Right cardiac atrium (tissue), 5 donors: ENCODE measurements at regions not wholly inside any gene's neighbourhood (a gene's known extent, or its start where the extent isn't known, plus 50 kb on each side); places are given as distances from the start of the nearest gene placed in this dataset.
"Not testable (repeated sequence)": the region's sequence is repeated elsewhere in the genome, so short reads cannot be mapped to it uniquely, and the experiment has no call there.

Experiments used
- ATAC-seq, 2 donors: fragments of 200-7000 bp; cut with Tn5 transposase; one replicate each; pipeline versions ENCODE4 v1.8.0 to v1.9.1; 2020; ENCODE audit warnings: moderate library complexity in 2 of 2, mild to moderate bottlenecking in 1 of 2
- DNase-seq, 3 donors: peaks; one replicate each; pipeline ENCODE4 v3.0.0-alpha.2; 2020
- H3K27ac ChIP-seq: one replicate; pipeline ENCODE4 v1.5.1; 2013; ENCODE audit warnings: mild to moderate bottlenecking, low read length, control low read depth, moderate library complexity
- H3K27me3 ChIP-seq: one replicate; pipeline ENCODE4 v1.6.1; 2013; ENCODE audit not compliant: control insufficient read depth, insufficient read depth
- H3K4me1 ChIP-seq: one replicate; pipeline ENCODE4 v1.6.1; 2013; ENCODE audit warnings: low read length; ENCODE audit not compliant: control insufficient read depth, insufficient read depth
- H3K4me3 ChIP-seq: one replicate; pipeline ENCODE4 v1.5.1; 2013; ENCODE audit warnings: low read length, control low read depth
- H3K9me3 ChIP-seq: one replicate; pipeline ENCODE4 v1.6.1; 2013; ENCODE audit warnings: low read length; ENCODE audit not compliant: control insufficient read depth
- WGBS: extraction: QIAGEN DNeasy Blood & Tissue Kit; methylation state at CpG from one replicate; pipeline ENCODE4 v1.1.7; 2013; 5-methylcytosine and 5-hydroxymethylcytosine counted together
- intact Hi-C, 4 donors: fragments of 100-400 bp; cut with DNase I; formaldehyde crosslinking; loops; one replicate each; pipeline versions ENCODE4 v1.11.0 to v1.14.0; 2022 to 2023
- donor health status: healthy with polysubstance abuse.
- donor health status: DM: no; HTN: yes; CAD: no.
- donor health status: DM: no; HTN: no; CAD: no.
- donor health status: DM: no; HTN: yes; CAD: no; lungs with severe emphysema.
- donor health status: DM: yes; HTN: yes; CAD: no.

DNA sequence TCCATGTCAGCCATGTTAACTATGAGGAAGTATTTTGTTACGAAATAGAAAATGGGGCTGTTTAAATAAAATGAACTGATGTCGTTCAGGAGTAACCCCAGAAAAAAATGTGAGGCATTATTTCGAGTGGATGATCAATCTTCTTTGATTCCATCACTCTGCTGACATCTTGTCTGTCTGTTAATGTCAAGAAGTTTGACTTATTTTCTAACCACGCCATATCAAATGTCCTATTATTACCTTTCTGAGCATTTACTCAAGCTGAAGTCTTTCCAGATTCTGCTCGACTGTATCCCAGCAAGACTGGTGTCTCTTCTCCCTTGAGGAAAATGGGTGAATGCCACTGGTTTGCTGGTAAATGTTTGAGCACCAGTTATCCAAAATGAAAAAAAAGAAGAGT is 672.9 kb upstream of the SOX11 start:
- DNase-seq (no peak), ATAC-seq (no peak)
- Histone ChIP-seq H3K27me3 (no peaks in the 10 kb centered on the region), H3K9me3 (no peaks in the 10 kb centered on the region), H3K27ac (no peak overlapping the region), H3K4me1 (no peaks in the 10 kb centered on the region), H3K4me3 (no peak overlapping the region)
- intact Hi-C loops: no loop called here
- WGBS: 82% methylated on average over 5 of the region's 5 CpGs

DNA sequence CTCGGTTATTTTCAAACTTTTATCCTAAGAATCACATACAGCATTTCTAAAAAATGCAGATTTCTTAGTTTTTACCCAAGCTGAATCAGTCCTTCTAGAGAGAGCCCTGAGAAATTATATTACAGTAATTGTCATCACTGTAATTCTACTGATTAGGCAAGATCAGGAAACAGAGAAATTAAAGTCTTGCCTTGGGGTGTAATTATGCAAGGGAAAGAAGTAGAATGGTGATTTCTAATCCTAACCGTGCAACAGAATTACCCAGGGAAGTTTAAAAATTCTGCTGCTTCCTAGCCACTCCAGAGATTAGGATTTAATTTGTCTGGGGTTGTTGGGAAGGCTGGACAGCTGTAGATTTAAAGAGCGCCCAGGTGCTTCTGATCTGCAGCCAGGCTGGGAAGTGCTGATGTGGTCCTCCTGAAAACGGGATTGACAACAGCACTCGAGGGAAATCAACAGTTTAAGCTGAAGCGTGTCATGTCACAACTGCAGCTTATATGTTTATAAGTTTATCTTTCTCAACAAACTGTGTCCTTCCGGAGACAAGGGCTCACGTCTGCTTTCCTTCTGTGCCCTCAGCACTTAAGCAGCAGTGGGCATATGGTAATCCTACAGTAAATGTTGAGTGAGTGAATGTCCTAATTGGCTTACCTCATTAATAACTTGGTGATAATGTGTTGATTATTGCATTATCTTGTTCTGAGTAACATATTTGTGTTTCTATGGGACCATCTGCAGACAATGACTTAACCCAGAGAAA is 671.9 kb upstream of the SOX11 start:
- Histone ChIP-seq H3K4me1 (no peaks in the 10 kb centered on the region), H3K27ac (no peak overlapping the region), H3K9me3 (no peaks in the 10 kb centered on the region), H3K27me3 (no peaks in the 10 kb centered on the region), H3K4me3 (no peak overlapping the region)
- intact Hi-C loops: no loop called here
- ATAC-seq (no peak), DNase-seq (no peak)
- WGBS: 37% methylated on average over 8 of the region's 8 CpGs

DNA sequence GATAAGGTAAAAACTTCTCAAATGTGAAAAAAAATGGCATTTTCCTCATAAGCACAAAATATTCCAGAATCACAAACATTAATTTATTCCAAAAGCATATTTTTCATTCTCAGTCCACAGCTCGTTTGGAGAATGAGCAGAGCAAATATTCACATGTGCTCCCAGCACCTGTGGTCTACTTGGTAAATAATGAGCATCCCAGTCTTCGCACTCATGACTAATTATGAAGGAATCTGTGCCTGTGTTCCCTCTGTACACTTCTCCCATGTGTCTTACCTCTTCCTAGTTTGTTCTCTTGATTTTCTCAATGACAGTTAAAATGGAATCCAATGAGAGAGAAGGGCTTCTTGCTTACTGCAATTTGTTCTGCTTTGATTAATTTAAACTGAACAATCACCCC is 671.0 kb upstream of the SOX11 start:
- H3K4me3 ChIP-seq: no peak overlapping the region
- ATAC-seq: no peak
- intact Hi-C loops: no loop called here
- no peaks in the 10 kb centered on the region for H3K4me1 ChIP-seq
- WGBS: 62% methylated on average over 2 of the region's 2 CpGs
- H3K9me3 ChIP-seq: no peaks in the 10 kb centered on the region
- H3K27ac ChIP-seq: no peak overlapping the region
- H3K27me3 ChIP-seq: no peaks in the 10 kb centered on the region
- no peak for DNase-seq

DNA sequence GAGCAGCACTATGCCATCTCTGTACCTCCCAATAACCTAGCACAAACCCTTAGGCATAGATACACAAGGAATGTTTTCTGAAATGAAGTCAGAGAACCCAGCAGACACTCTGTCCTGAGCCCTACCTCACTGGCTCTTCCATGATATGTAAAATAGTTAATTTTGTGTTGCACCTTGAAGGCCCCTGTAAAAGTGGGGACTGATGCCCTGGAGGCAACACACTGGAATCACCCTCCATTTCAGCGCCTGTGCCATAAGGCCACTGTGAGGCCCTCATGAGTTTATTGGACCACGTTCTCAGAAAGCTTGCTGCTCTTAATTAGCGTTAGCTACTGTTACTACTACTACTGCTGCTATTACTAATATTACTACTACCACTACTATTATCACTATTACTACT is 670.1 kb upstream of the SOX11 start:
- intact Hi-C loops: no loop called here
- H3K4me1 ChIP-seq: peaks cover 1% of the 10 kb centered on the region
- no peak for ATAC-seq
- H3K9me3 ChIP-seq: no peaks in the 10 kb centered on the region
- no peak for DNase-seq
- no peak overlapping the region for H3K27ac ChIP-seq
- no peaks in the 10 kb centered on the region for H3K27me3 ChIP-seq
- H3K4me3 ChIP-seq: no peak overlapping the region
- WGBS: 97% methylated on average over 3 of the region's 3 CpGs

DNA sequence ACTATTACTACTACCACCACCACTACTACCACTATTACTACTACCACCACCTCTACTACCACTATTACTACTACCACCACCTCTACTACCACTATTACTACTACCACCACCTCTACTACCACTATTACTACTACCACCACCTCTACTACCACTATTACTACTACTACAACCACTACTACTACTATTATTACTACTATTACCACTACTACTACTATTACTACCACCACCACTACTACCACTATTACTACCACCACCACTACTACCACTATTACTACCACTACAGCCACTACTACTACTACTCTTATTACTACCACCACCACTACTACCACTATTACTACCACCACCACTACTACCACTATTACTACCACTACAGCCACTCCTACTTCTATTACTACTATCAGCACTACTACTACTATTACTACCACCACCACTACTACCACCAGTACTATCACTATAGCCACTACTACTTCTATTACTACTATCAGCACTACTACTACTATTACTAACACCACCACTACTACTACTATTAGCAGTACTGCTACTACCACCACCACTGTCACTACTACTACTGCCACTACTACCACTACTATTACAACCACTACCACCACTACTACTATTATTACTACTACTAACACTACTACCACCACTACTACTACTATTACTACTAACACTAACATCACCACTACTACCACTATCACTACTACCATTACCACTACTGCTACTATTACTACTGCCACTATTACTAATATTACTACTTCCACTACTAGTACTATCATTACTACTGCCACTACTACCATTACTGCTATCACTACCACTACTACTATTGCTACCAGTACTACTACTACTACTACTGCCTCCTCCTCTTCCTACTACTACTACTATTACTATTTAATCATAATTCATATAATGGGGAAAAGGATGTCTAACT is 669.2 kb upstream of the SOX11 start:
- H3K9me3 ChIP-seq, H3K27ac ChIP-seq, DNase-seq: not testable (repeated sequence)

DNA sequence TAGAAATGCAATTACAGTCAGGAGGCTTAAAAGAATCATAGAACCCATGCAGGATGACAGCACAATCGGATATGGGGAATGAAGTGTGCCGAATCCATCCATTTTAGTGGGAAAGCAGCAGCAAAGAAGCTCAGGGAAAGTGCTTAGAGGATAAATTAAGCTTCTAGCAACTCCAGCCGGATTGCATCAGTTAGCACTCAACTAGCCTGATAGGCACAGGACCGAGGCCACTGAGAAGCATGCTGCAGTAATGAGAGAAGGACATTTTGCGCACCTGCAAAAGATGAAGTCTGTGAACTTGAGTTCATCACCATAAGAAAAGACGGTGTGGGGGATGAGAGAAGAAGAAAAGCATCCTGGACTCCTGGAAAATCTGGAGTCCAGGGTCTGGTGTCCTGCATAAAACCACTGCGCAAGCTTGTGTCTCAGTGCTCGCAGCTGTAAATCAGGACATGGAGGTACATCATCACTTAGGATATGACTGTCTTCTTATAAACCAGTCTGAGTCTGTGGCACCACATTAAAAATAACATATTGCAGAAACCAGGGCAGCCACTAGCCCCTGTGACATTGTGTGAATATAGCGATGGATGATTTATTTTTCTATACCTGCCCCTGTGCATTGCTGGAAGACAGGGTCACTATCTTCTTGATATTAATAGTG is 665.5 kb upstream of the SOX11 start:
- intact Hi-C loops: no loop called here
- Histone ChIP-seq H3K27me3 (no peaks in the 10 kb centered on the region), H3K9me3 (no peaks in the 10 kb centered on the region), H3K27ac (no peak overlapping the region), H3K4me3 (no peak overlapping the region), H3K4me1 (peaks cover 1% of the 10 kb centered on the region)
- WGBS: 46% methylated on average over 9 of the region's 9 CpGs
- DNase-seq (no peak), ATAC-seq (no peak)

More for the DNA sequence above, 669.2 kb upstream of the SOX11 start:
- intact Hi-C loops, H3K4me1 ChIP-seq, ATAC-seq, H3K27me3 ChIP-seq, H3K4me3 ChIP-seq: not testable (repeated sequence)

DNA sequence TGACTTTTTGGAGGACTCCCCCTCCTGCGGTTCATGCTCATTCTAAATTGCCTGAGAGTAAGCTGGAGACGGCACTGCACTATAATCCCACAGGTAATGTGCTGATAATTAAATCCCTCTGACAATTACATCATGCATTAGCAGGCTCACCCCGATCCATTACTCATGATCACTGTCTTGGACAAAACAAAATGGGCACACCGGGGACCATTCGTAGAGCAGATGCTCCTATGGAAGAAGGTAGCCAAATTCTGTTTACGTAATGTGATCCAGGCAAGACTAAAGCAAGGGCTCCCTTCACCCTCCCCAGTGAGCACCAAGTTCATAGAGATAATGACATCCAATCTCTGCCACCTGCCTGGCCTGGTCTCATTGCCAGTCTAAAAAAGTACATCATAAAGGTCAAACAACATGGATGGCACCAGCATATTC is 657.1 kb upstream of the SOX11 start:
- no peak for ATAC-seq
- no peaks in the 10 kb centered on the region for H3K27me3 ChIP-seq
- WGBS: 84% methylated on average over 6 of the region's 6 CpGs

DNA sequence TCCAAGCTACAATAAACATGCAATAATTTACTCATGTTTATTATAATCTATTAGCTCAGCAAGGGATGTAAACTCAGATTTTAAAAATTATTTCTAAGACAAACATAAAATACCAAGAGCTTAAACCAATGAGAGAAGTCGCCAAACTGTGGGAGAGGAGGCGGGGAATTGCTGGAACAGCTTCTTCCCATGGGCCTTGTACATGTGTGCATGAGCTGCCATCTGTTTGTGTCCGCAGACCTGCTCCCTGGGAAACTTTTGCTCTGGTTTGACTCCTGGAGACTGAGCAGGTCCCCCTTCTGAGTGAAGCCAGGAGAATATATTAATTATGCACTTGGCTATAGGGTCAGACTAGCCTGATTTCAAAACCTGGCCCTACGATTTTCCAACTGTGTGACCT is 655.9 kb upstream of the SOX11 start:
- Histone ChIP-seq H3K27me3 (no peaks in the 10 kb centered on the region), H3K4me1 (no peaks in the 10 kb centered on the region), H3K27ac (no peak overlapping the region), H3K4me3 (no peak overlapping the region), H3K9me3 (no peaks in the 10 kb centered on the region)
- 76% methylated on average over 4 of the region's 4 CpGs for WGBS
- no peak for ATAC-seq
- DNase-seq: no peak
- intact Hi-C loops: no loop called here

More for the DNA sequence above, 657.1 kb upstream of the SOX11 start:
- intact Hi-C loops: no loop called here
- no peak overlapping the region for H3K4me3 ChIP-seq
- H3K9me3 ChIP-seq: no peaks in the 10 kb centered on the region
- H3K27ac ChIP-seq: no peak overlapping the region
- DNase-seq: no peak
- no peaks in the 10 kb centered on the region for H3K4me1 ChIP-seq

DNA sequence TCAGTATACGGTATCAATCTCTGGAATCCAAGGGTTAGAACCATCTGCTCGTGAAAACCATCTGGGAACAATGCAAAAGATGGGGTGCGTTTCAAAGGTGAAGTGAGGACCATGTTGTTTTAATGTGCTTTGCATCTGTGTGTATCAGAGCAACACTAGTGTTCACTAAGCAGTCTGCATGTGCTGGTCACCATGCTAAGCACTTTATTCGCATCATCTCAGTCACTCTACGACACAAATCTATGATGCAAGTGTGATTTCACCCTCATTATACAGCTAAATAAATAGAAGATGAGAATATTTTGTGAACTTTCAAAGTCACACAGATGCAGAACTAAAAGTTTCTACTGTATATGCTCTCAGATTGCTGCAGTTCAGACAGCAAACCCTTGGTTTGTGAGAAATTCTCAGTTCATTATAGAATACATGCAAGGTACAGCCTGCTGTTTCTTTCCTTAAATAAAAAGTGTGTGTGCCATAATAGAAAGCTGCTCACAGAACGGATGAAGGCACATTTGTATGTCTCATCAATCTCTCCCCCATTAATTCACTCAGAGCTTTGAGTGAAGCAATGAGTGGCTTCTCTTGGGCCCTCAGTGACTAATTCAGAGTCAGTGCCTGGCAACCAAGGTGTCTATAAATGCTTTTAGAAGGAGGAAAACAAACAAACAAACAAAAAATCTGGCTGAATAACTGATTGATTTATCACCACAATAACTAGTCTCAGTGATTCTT is 652.8 kb upstream of the SOX11 start:
- Histone ChIP-seq H3K4me1 (no peaks in the 10 kb centered on the region), H3K4me3 (no peak overlapping the region), H3K27ac (no peak overlapping the region), H3K9me3 (no peaks in the 10 kb centered on the region), H3K27me3 (no peaks in the 10 kb centered on the region)
- DNase-seq: no peak
- intact Hi-C loops: no loop called here
- ATAC-seq: no peak
- 84% methylated on average over 6 of the region's 6 CpGs for WGBS

DNA sequence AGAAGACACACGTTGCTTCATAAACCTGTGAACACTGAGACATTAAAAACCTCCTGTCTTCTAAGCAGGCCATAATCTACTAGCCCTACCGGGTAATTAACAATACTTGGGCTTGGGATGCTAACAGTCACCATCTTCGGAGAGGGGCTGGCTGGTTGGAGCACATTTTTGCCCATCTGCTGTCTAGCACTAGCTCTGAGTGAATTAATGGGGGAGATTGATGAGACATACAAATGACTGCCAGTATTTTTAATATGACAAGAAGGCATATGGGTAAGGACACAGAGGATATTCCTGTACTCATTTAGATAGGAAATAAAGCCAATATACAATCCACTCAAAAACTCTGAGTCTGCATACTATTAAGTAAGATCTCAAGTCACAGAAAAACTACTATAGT is 651.6 kb upstream of the SOX11 start:
- Histone ChIP-seq H3K4me3 (no peak overlapping the region), H3K27ac (no peak overlapping the region), H3K9me3 (no peaks in the 10 kb centered on the region), H3K27me3 (no peaks in the 10 kb centered on the region), H3K4me1 (no peaks in the 10 kb centered on the region)
- intact Hi-C loops: no loop called here
- no peak for ATAC-seq
- no peak for DNase-seq
- 81% methylated on average over 3 of the region's 3 CpGs for whole genome bisulfite sequencing
